ENCODE measurements at regions not wholly inside any gene's neighbourhood (a gene's known extent, or its start where the extent isn't known, plus 50 kb on each side); places are given as distances from the start of the nearest gene placed in this dataset.

- Histone ChIP-seq H3K36me3 (no peaks in the 10 kb centered on the region), H4K20me1 (no peaks in the 10 kb centered on the region), H3K4me1 (peaks cover 0 to 37% (median 20%) of the 10 kb centered on the region in 10 experiments; a peak in 16 of 20 replicates), H3K27ac (no peak overlapping the region), H3K9ac (no peak overlapping the region), H3K4me3 (no peak overlapping the region), H3K27me3 (no peaks in the 10 kb centered on the region), H3K4me2 (peak overlapping the region in 4 of 11 experiments; percentile 13 to 70 (median 40); a peak in 6 of 22 replicates), H3K9me3 (replicated peaks in 1 of 11) (peaks cover 0 to 15% (median 0%) of the 10 kb centered on the region in 11 experiments; a peak in 9 of 22 replicates)
- TF ChIP-seq Cebpa-rat (IDR thresholded peaks at IDR 0.05) = no peak
These were observed 218.8 kb upstream of the ADRA1B start for GRCh38 chr5:159697530-159697929.

- Histone ChIP-seq H3K4me1 (peaks cover 0 to 37% (median 20%) of the 10 kb centered on the region in 10 experiments; a peak in 16 of 20 replicates), H3K4me3 (no peak overlapping the region), H3K9ac (no peak overlapping the region), H3K9me3 (replicated peaks in 1 of 11) (peaks cover 0 to 7% (median 0%) of the 10 kb centered on the region in 11 experiments; a peak in 5 of 22 replicates), H3K36me3 (no peaks in the 10 kb centered on the region), H4K20me1 (no peaks in the 10 kb centered on the region), H3K4me2 (peak overlapping the region in 9 of 11 experiments; percentile 9 to 70 (median 46); a peak in 16 of 22 replicates), H3K27me3 (no peaks in the 10 kb centered on the region), H3K27ac (no peak overlapping the region)
- TF ChIP-seq Cebpa-rat (IDR thresholded peaks at IDR 0.05) = no peak
These were observed 218.0 kb upstream of the ADRA1B start for GRCh38 chr5:159698322-159698721.

- Histone ChIP-seq H3K36me3 (no peaks in the 10 kb centered on the region), H3K27ac (no peak overlapping the region), H3K4me2 (no peak overlapping the region), H4K20me1 (no peaks in the 10 kb centered on the region), H3K9ac (no peak overlapping the region), H3K4me3 (no peak overlapping the region), H3K27me3 (no peaks in the 10 kb centered on the region), H3K9me3 (replicated peaks in 1 of 11) (no peaks in the 10 kb centered on the region), H3K4me1 (peaks cover 0 to 37% (median 20%) of the 10 kb centered on the region in 10 experiments; a peak in 16 of 20 replicates)
- TF ChIP-seq Cebpa-rat (IDR thresholded peaks at IDR 0.05) = no peak
These were observed 216.3 kb upstream of the ADRA1B start for GRCh38 chr5:159700016-159700415.

GRCh38 chr5:159702301-159702700 lies 214.0 kb upstream of the ADRA1B start:
- H3K4me3 ChIP-seq = no peak overlapping the region
- no peak for TF ChIP-seq Cebpa-rat (IDR thresholded peaks at IDR 0.05)
- peaks cover 0 to 20% (median 12%) of the 10 kb centered on the region in 10 experiments; a peak in 16 of 20 replicates for H3K4me1 ChIP-seq
- H3K36me3 ChIP-seq = no peaks in the 10 kb centered on the region
- H3K27ac ChIP-seq = no peak overlapping the region
- H3K27me3 ChIP-seq = no peaks in the 10 kb centered on the region
- H4K20me1 ChIP-seq = no peaks in the 10 kb centered on the region
- no peak overlapping the region for H3K9ac ChIP-seq
- H3K9me3 ChIP-seq (replicated peaks in 1 of 11) = peaks cover 0 to 6% (median 3%) of the 10 kb centered on the region in 11 experiments; a peak in 10 of 22 replicates
- H3K4me2 ChIP-seq = no peak overlapping the region

GRCh38 chr5:159702826-159703225 lies 213.5 kb upstream of the ADRA1B start:
- H3K9ac ChIP-seq = no peak overlapping the region
- H3K9me3 ChIP-seq (replicated peaks in 1 of 11) = peaks cover 3 to 12% (median 8%) of the 10 kb centered on the region in 11 experiments
- no peaks in the 10 kb centered on the region for H4K20me1 ChIP-seq
- H3K4me2 ChIP-seq = no peak overlapping the region
- H3K36me3 ChIP-seq = no peaks in the 10 kb centered on the region
- H3K27ac ChIP-seq = no peak overlapping the region
- H3K4me3 ChIP-seq = no peak overlapping the region
- TF ChIP-seq Cebpa-rat (IDR thresholded peaks at IDR 0.05) = no peak
- no peaks in the 10 kb centered on the region for H3K27me3 ChIP-seq
- H3K4me1 ChIP-seq = peaks cover 0 to 15% (median 11%) of the 10 kb centered on the region in 10 experiments; a peak in 16 of 20 replicates

- no peak overlapping the region for H3K4me2 ChIP-seq
- H3K9ac ChIP-seq = no peak overlapping the region
- no peaks in the 10 kb centered on the region for H3K36me3 ChIP-seq
- TF ChIP-seq Cebpa-rat (IDR thresholded peaks at IDR 0.05) = no peak
- no peak overlapping the region for H3K27ac ChIP-seq
- no peaks in the 10 kb centered on the region for H4K20me1 ChIP-seq
- H3K9me3 ChIP-seq (replicated peaks in 1 of 11) = peaks cover 7 to 24% (median 15%) of the 10 kb centered on the region in 11 experiments
- peaks cover 0 to 2% (median 0%) of the 10 kb centered on the region in 10 experiments; a peak in 1 of 20 replicates for H3K4me1 ChIP-seq
- H3K27me3 ChIP-seq = no peaks in the 10 kb centered on the region
- no peak overlapping the region for H3K4me3 ChIP-seq
These were observed 212.1 kb upstream of the ADRA1B start for GRCh38 chr5:159704160-159704559.

- Histone ChIP-seq H3K9me3 (replicated peaks in 1 of 11) (peaks cover 7 to 26% (median 15%) of the 10 kb centered on the region in 11 experiments), H3K27ac (no peak overlapping the region), H3K4me1 (no peaks in the 10 kb centered on the region), H3K9ac (no peak overlapping the region), H3K4me3 (no peak overlapping the region), H3K27me3 (no peaks in the 10 kb centered on the region), H3K36me3 (no peaks in the 10 kb centered on the region), H4K20me1 (no peaks in the 10 kb centered on the region), H3K4me2 (no peak overlapping the region)
- no peak for TF ChIP-seq Cebpa-rat (IDR thresholded peaks at IDR 0.05)
These were observed 210.3 kb upstream of the ADRA1B start for GRCh38 chr5:159705948-159706347.

- no peak overlapping the region for H3K9ac ChIP-seq
- no peaks in the 10 kb centered on the region for H3K36me3 ChIP-seq
- no peaks in the 10 kb centered on the region for H3K4me1 ChIP-seq
- H3K27ac ChIP-seq = no peak overlapping the region
- H3K4me3 ChIP-seq = no peak overlapping the region
- no peaks in the 10 kb centered on the region for H3K27me3 ChIP-seq
- no peak overlapping the region for H3K4me2 ChIP-seq
- H4K20me1 ChIP-seq = no peaks in the 10 kb centered on the region
- TF ChIP-seq Cebpa-rat (IDR thresholded peaks at IDR 0.05) = no peak
- peaks cover 7 to 26% (median 15%) of the 10 kb centered on the region in 11 experiments for H3K9me3 ChIP-seq (replicated peaks in 1 of 11)
These were observed 208.2 kb upstream of the ADRA1B start for GRCh38 chr5:159708090-159708489.

GRCh38 chr5:159712672-159713071 lies 203.6 kb upstream of the ADRA1B start:
- Histone ChIP-seq H3K4me3 (no peak overlapping the region), H4K20me1 (no peaks in the 10 kb centered on the region), H3K9me3 (replicated peaks in 1 of 11) (peaks cover 8 to 28% (median 12%) of the 10 kb centered on the region in 11 experiments), H3K4me2 (no peak overlapping the region), H3K9ac (no peak overlapping the region), H3K36me3 (no peaks in the 10 kb centered on the region), H3K27me3 (no peaks in the 10 kb centered on the region), H3K27ac (no peak overlapping the region), H3K4me1 (no peaks in the 10 kb centered on the region)
- no peak for TF ChIP-seq Cebpa-rat (IDR thresholded peaks at IDR 0.05)

GRCh38 chr5:159713254-159713653 lies 203.0 kb upstream of the ADRA1B start:
- Histone ChIP-seq H3K4me3 (no peak overlapping the region), H3K9ac (no peak overlapping the region), H3K36me3 (no peaks in the 10 kb centered on the region), H3K4me2 (no peak overlapping the region), H4K20me1 (no peaks in the 10 kb centered on the region), H3K9me3 (replicated peaks in 1 of 11) (peaks cover 2 to 22% (median 7%) of the 10 kb centered on the region in 11 experiments; a peak in 16 of 22 replicates), H3K27me3 (no peaks in the 10 kb centered on the region), H3K4me1 (no peaks in the 10 kb centered on the region), H3K27ac (no peak overlapping the region)
- TF ChIP-seq Cebpa-rat (IDR thresholded peaks at IDR 0.05) = no peak
